ENCODE measurements at regions not wholly inside any gene's neighbourhood (a gene's known extent, or its start where the extent isn't known, plus 50 kb on each side); places are given as distances from the start of the nearest gene placed in this dataset.

- no peak for TF ChIP-seq CTCF (IDR thresholded peaks at IDR 0.05; ENCODE audit: unreplicated experiment)
- no peak for DNase-seq (ENCODE audit: low spot score in 2 of 2, unreplicated experiment in 2 of 2)
- Mint-ChIP-seq H3K4me1 (peaks cover 6% of the 10 kb centered on the region), H3K27me3 (ENCODE audit: low read depth) (no peaks in the 10 kb centered on the region), H3K9me3 (peaks cover 4% of the 10 kb centered on the region), H3K36me3 (no peaks in the 10 kb centered on the region), H3K4me3 (no peak overlapping the region), H3K27ac (no peak overlapping the region)
These were observed 113.8 kb upstream of the ZNF608 start for GRCh38 chr5:124860291-124860655.

GRCh38 chr5:124865066-124865465 lies 118.6 kb upstream of the ZNF608 start:
- no peak overlapping the region for H3K27ac Mint-ChIP-seq
- no peaks in the 10 kb centered on the region for H3K27me3 Mint-ChIP-seq (ENCODE audit: low read depth)
- H3K4me1 Mint-ChIP-seq, result peaks cover 45% of the 10 kb centered on the region

GRCh38 chr5:124865603-124866354 lies 119.3 kb upstream of the ZNF608 start:
- Mint-ChIP-seq H3K27ac (peak overlapping the region; percentile 66), H3K27me3 (ENCODE audit: low read depth) (no peaks in the 10 kb centered on the region), H3K4me1 (peaks cover 48% of the 10 kb centered on the region), H3K36me3 (no peaks in the 10 kb centered on the region), H3K9me3 (peaks cover 2% of the 10 kb centered on the region), H3K4me3 (no peak overlapping the region)
- no peak for DNase-seq (ENCODE audit: low spot score in 2 of 2, unreplicated experiment in 2 of 2)
- TF ChIP-seq CTCF (IDR thresholded peaks at IDR 0.05; ENCODE audit: unreplicated experiment), result no peak

More at GRCh38 chr5:124865066-124865465, 118.6 kb upstream of the ZNF608 start:
- Mint-ChIP-seq H3K9me3 (peaks cover 4% of the 10 kb centered on the region), H3K4me3 (no peak overlapping the region), H3K36me3 (no peaks in the 10 kb centered on the region)
- TF ChIP-seq CTCF (IDR thresholded peaks at IDR 0.05; ENCODE audit: unreplicated experiment), result no peak
- no peak for DNase-seq (ENCODE audit: low spot score in 2 of 2, unreplicated experiment in 2 of 2)

GRCh38 chr5:124866355-124867136 lies 120.1 kb upstream of the ZNF608 start:
- Mint-ChIP-seq H3K4me3 (no peak overlapping the region), H3K27ac (no peak overlapping the region), H3K27me3 (ENCODE audit: low read depth) (no peaks in the 10 kb centered on the region), H3K9me3 (no peaks in the 10 kb centered on the region), H3K4me1 (peaks cover 56% of the 10 kb centered on the region), H3K36me3 (no peaks in the 10 kb centered on the region)
- no peak for DNase-seq (ENCODE audit: low spot score in 2 of 2, unreplicated experiment in 2 of 2)
- no peak for TF ChIP-seq CTCF (IDR thresholded peaks at IDR 0.05; ENCODE audit: unreplicated experiment)

GRCh38 chr5:124867137-124867704 lies 120.8 kb upstream of the ZNF608 start:
- H3K4me1 Mint-ChIP-seq, result peaks cover 61% of the 10 kb centered on the region
- H3K36me3 Mint-ChIP-seq, result no peaks in the 10 kb centered on the region
- H3K4me3 Mint-ChIP-seq, result no peak overlapping the region
- DNase-seq (ENCODE audit: low spot score in 2 of 2, unreplicated experiment in 2 of 2), result no peak
- no peaks in the 10 kb centered on the region for H3K27me3 Mint-ChIP-seq (ENCODE audit: low read depth)
- H3K9me3 Mint-ChIP-seq, result no peaks in the 10 kb centered on the region
- TF ChIP-seq CTCF (IDR thresholded peaks at IDR 0.05; ENCODE audit: unreplicated experiment), result no peak
- H3K27ac Mint-ChIP-seq, result no peak overlapping the region
